OCI-LY3 (cell line): ENCODE measurements at regions not wholly inside any gene's neighbourhood (a gene's known extent, or its start where the extent isn't known, plus 50 kb on each side); places are given as distances from the start of the nearest gene placed in this dataset.

Experiments used
- H2AFZ ChIP-seq: fragments of 200-600, 300-600 bp; shearing (Covaris generic); 2 replicates; pipeline ENCODE4 v1.6.0; 2014; ENCODE audit warnings: antibody characterized with exemption, low read depth, low read length
- H3K27ac ChIP-seq: fragments of 200-600, 300-600 bp; sonication (generic); 2 replicates; pipeline ENCODE4 v1.5.1; 2014; ENCODE audit warnings: mild to moderate bottlenecking, low read length, moderate library complexity, mixed read lengths
- H3K27me3 ChIP-seq: fragments of 200-600, 300-600 bp; sonication (generic); 2 replicates; pipeline ENCODE4 v1.6.1; 2014; ENCODE audit warnings: low read depth, low read length, mixed read lengths
- H3K36me3 ChIP-seq: fragments of 200-600, 300-600 bp; sonication (generic); replicated peaks from 2 replicates; pipeline ENCODE3; 2014; ENCODE audit warnings: low read depth, low read length, mixed read lengths
- H3K4me1 ChIP-seq: fragments of 300-600, 200-600 bp; sonication (generic); 2 replicates; pipeline ENCODE4 v1.6.1; 2014; ENCODE audit warnings: low read length, mixed read lengths
- H3K4me2 ChIP-seq: fragments of 200-600, 300-600 bp; sonication (generic); 2 replicates; pipeline ENCODE4 v1.6.1; 2014; ENCODE audit warnings: low read length, mixed read lengths
- H3K4me3 ChIP-seq: fragments of 300-600, 200-600 bp; sonication (generic); 2 replicates; pipeline ENCODE4 v1.5.1; 2014; ENCODE audit warnings: antibody characterized with exemption, mild to moderate bottlenecking, low read length, moderate library complexity
- H3K79me2 ChIP-seq: fragments of 300-600, 200-600 bp; shearing (Covaris generic); 2 replicates; pipeline ENCODE4 v1.6.1; 2014; ENCODE audit warnings: mild to moderate bottlenecking, low read length, mixed read lengths
- H3K9ac ChIP-seq: fragments of 300-600, 200-600 bp; shearing (Covaris generic); 2 replicates; pipeline ENCODE4 v1.6.0; 2014; ENCODE audit warnings: mild to moderate bottlenecking, low read length, moderate library complexity
- H3K9me3 ChIP-seq: fragments of 200-600, 300-600 bp; shearing (Covaris generic); 2 replicates; pipeline ENCODE4 v1.6.1; 2014; ENCODE audit warnings: low read length, mixed read lengths; ENCODE audit not compliant: insufficient read depth
- H4K20me1 ChIP-seq: fragments of 200-600, 300-600 bp; sonication (generic); 2 replicates; pipeline ENCODE4 v1.6.1; 2016; ENCODE audit warnings: low read length, mixed read lengths; ENCODE audit not compliant: insufficient read depth
- EZH2phosphoT487 ChIP-seq: fragments of 200-600 bp; shearing (Covaris generic); IDR thresholded peaks from 2 replicates; pipeline ENCODE4 v1.6.1; 2018; ENCODE audit warnings: antibody characterized with exemption, mixed run types, low read depth
- TF ChIP-seq, protein P1 (sequence below): fragments of 200-600, 300-600 bp; sonication (generic); IDR thresholded peaks from 2 replicates; pipeline ENCODE4 v1.5.1; 2014; ENCODE audit warnings: antibody characterized with exemption, low read length, low read depth

DNA sequence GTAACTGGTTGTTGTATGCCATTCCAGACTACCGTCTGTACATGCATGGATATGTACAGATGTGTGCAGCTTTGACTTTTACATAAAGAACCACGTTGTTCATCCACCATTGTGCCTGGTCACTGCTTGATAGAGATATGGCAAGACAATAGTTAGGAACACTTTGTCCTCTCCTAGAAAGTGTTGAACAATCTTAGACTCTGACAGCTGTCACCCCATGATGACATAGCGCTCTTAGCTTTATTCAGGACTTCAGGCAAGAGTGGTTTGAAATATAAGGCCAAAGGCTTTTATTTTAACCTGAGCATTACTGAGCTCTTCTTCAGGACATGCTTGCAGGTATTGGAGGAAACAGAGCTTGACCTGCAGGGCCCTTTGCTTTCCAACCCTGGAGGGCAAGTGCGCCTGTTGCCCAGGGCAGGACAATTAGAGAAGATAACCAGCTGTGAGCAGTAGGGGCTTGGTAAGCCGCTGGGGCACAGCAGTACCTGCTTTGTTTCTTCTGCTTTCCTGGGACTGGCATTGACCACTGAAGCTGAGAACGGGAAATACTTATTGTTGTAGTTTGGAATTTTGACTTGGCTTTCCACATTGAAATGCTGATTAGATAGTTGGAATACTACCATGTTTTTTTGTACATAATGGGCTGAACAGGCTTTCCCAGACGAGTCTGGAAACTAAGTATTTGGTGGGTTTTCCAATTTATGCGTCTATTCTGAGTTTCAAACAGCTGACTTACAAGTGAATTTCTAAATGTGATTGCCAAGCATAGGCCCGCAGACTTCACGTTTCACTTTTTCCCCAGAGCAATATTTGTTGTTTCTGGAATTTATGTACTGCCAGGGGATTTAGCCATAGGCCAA lies 51.1 kb downstream of the GARRE1 start:
- Histone ChIP-seq H3K9ac (no peak overlapping the region), H2AFZ (no peak overlapping the region), H3K9me3 (no peaks in the 10 kb centered on the region), H3K4me1 (no peaks in the 10 kb centered on the region), H3K79me2 (no peaks in the 10 kb centered on the region), H3K4me3 (no peak overlapping the region), H4K20me1 (peaks cover 4% of the 10 kb centered on the region; the same call in 1 of the 2 replicates), H3K27me3 (no peaks in the 10 kb centered on the region), H3K4me2 (no peak overlapping the region), H3K27ac (no peak overlapping the region), H3K36me3 (peaks cover 5% of the 10 kb centered on the region)
- no peak for TF ChIP-seq EZH2phosphoT487
- TF ChIP-seq, protein P1, sequence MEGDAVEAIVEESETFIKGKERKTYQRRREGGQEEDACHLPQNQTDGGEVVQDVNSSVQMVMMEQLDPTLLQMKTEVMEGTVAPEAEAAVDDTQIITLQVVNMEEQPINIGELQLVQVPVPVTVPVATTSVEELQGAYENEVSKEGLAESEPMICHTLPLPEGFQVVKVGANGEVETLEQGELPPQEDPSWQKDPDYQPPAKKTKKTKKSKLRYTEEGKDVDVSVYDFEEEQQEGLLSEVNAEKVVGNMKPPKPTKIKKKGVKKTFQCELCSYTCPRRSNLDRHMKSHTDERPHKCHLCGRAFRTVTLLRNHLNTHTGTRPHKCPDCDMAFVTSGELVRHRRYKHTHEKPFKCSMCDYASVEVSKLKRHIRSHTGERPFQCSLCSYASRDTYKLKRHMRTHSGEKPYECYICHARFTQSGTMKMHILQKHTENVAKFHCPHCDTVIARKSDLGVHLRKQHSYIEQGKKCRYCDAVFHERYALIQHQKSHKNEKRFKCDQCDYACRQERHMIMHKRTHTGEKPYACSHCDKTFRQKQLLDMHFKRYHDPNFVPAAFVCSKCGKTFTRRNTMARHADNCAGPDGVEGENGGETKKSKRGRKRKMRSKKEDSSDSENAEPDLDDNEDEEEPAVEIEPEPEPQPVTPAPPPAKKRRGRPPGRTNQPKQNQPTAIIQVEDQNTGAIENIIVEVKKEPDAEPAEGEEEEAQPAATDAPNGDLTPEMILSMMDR, result no peak

DNA sequence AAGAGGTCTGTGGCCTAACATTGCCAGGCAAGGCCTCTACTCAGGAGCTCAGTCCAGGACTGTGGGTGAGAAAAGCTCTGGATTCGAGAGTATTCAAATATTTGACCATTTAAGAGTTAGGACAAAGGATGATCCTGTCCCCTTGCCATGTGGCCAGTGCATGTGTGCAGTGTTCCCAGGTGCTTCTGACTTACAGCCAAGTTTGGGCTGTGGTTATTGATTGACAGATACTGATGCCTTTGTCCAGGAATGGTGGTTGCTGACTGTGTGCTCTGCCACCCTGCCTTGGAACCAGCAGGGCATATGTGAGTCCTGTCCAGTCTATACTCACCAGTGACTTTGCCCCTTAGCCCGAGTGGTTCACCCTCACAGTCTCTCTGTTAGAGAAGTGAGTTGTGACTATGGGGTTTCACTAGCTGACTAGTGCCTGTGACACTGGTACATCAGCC lies 51.9 kb downstream of the GARRE1 start:
- no peak overlapping the region for H2AFZ ChIP-seq
- no peak overlapping the region for H3K4me2 ChIP-seq
- no peak overlapping the region for H3K4me3 ChIP-seq
- H3K36me3 ChIP-seq, result peaks cover 4% of the 10 kb centered on the region
- no peaks in the 10 kb centered on the region for H3K27me3 ChIP-seq
- no peaks in the 10 kb centered on the region for H3K79me2 ChIP-seq
- H3K4me1 ChIP-seq, result no peaks in the 10 kb centered on the region
- H3K27ac ChIP-seq, result no peak overlapping the region
- H4K20me1 ChIP-seq, result peaks cover 4% of the 10 kb centered on the region; the same call in 1 of the 2 replicates
- H3K9me3 ChIP-seq, result no peaks in the 10 kb centered on the region
- H3K9ac ChIP-seq, result no peak overlapping the region
- no peak for TF ChIP-seq EZH2phosphoT487
- TF ChIP-seq, protein P1, result no peak

DNA sequence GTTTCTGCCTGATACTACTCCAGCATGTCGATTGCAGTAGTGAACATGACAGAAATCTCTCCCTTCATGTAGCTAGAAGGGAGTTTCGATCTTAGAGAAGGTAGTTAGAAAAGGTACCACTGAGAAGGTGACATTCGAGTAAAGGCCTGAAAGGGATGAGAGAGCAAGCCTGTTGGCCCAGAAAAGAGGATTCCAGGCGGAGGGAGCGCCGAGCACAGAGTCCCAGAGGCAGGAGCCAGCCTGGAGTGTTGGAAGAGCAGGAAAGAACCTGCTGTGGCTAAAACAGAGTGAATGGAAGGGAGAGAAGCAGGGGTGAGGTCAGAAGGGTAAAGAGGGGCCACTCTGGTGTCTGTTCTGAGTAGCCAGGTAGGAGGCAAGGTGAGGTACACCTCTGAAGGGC lies 52.5 kb downstream of the GARRE1 start:
- H3K79me2 ChIP-seq, result no peaks in the 10 kb centered on the region
- H3K9ac ChIP-seq, result no peak overlapping the region
- no peak overlapping the region for H2AFZ ChIP-seq
- peaks cover 4% of the 10 kb centered on the region for H3K36me3 ChIP-seq
- no peaks in the 10 kb centered on the region for H3K9me3 ChIP-seq
- no peaks in the 10 kb centered on the region for H3K4me1 ChIP-seq
- TF ChIP-seq EZH2phosphoT487, result no peak
- TF ChIP-seq, protein P1, result no peak
- H3K4me3 ChIP-seq, result no peak overlapping the region
- no peak overlapping the region for H3K27ac ChIP-seq
- H3K4me2 ChIP-seq, result no peak overlapping the region
- H3K27me3 ChIP-seq, result no peaks in the 10 kb centered on the region
- peaks cover 4% of the 10 kb centered on the region; the same call in 1 of the 2 replicates for H4K20me1 ChIP-seq

DNA sequence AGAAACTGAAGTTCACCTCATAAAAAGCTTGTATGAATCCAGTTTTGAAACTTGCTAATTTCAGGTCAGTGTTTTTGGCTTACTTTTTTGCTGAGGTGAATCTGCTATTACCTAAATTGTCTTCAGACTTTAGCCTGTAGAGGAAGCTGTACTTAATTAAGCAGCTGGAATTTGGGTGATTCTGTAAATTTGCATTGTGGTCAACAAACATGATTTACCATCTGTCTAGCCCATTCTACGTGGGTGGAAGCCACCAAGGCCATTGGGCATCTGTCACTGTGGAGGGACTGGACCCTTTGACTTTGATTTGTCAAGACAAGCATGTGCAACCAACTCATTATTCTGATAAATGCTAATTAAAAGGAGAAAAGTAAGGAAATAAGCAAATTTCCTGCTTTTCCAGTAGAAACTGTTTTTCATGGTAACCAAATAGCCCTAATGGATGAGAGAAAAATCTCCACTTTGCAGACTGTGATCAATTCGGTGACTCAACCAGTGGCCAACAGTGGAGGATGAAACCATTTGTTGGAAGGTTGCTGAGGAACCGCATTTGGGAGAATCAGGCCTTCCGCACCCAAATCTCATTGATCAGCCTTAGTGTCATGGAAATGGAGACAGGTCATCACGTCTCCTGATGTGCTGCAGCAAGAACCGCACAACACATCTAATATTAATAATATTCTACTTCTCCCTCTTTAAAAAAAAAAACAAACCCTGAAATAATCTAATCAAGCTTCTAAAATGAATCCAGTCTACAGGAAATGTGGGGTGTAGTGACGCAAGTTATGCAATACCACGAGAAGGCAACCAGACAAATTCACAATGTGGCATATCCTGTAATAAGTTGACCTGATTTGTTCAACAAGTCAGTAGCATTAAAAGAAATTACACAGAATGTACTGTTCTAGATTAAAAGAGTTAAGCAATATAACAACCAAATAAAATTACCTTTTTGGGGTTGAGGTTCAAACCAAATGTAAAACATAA lies 54.3 kb downstream of the GARRE1 start:
- Histone ChIP-seq H3K4me2 (no peak overlapping the region), H4K20me1 (peaks cover 4% of the 10 kb centered on the region; the same call in 1 of the 2 replicates), H3K4me3 (no peak overlapping the region), H3K4me1 (no peaks in the 10 kb centered on the region), H3K36me3 (peaks cover 4% of the 10 kb centered on the region), H3K79me2 (no peaks in the 10 kb centered on the region), H3K9ac (no peak overlapping the region), H2AFZ (no peak overlapping the region), H3K27ac (no peak overlapping the region), H3K27me3 (no peaks in the 10 kb centered on the region), H3K9me3 (no peaks in the 10 kb centered on the region)
- TF ChIP-seq, protein P1, result no peak
- TF ChIP-seq EZH2phosphoT487, result no peak
